GM12891 (cell line): ENCODE measurements at regions not wholly inside any gene's neighbourhood (a gene's known extent, or its start where the extent isn't known, plus 50 kb on each side); places are given as distances from the start of the nearest gene placed in this dataset.

ENCODE experiments used
- POLR2A ChIP-seq: IDR thresholded peaks from 2 replicates; pipeline ENCODE4 v1.6.1; 2011; ENCODE audit warnings: low read depth, low read length, control low read depth
- POLR2AphosphoS5 ChIP-seq: IDR thresholded peaks from 2 replicates; pipeline ENCODE4 v1.6.1; 2011; ENCODE audit warnings: low read depth, low read length, control low read depth
- POU2F2 ChIP-seq: IDR thresholded peaks from 2 replicates; pipeline ENCODE4 v1.6.1; 2011; ENCODE audit warnings: low read depth, mild to moderate bottlenecking, control low read depth, low read length, moderate library complexity
- SPI1 ChIP-seq: IDR thresholded peaks from 2 replicates; pipeline ENCODE4 v1.6.1; 2011; ENCODE audit warnings: low read depth, low read length, control low read depth
- TAF1 ChIP-seq: IDR thresholded peaks from 2 replicates; pipeline ENCODE4 v1.6.1; 2011; ENCODE audit warnings: low read depth, low read length, control low read depth

- TF ChIP-seq POLR2A: no peak
- no peak for TF ChIP-seq POLR2AphosphoS5
- TF ChIP-seq SPI1: no peak
- no peak for TF ChIP-seq POU2F2
- TF ChIP-seq TAF1: no peak
Measured at GRCh38 chr7:93011351-93012294, 106.2 kb downstream of the SAMD9 start.
